Panc1 (cell line): ENCODE measurements at regions not wholly inside any gene's neighbourhood (a gene's known extent, or its start where the extent isn't known, plus 50 kb on each side); places are given as distances from the start of the nearest gene placed in this dataset.

Experiments used
- ATAC-seq: fragments of 200-7000 bp; cut with Tn5 transposase; 2 replicates; pipeline ENCODE4 v1.9.1; 2020; ENCODE audit warnings: mild to moderate bottlenecking, moderate library complexity
- BruUV-seq: library from RNA; stranded (reverse); fragments of 400-500 nt; replicated peaks from 2 replicates; lab custom pipeline; 2021; lab: Mats Ljungman, UMichigan
- CTCF ChIA-PET: fragments of 300-600 bp; sonication (Branson Sonifier 250); formaldehyde crosslinking; loops from one replicate; lab custom pipeline; 2022; ENCODE audit warnings: antibody characterized with exemption; lab: Charles Lee
- POLR2A ChIA-PET: fragments of 300-600 bp; sonication (Branson Sonifier 250); formaldehyde crosslinking; loops from one replicate; lab custom pipeline; 2022; ENCODE audit warnings: antibody characterized with exemption; lab: Charles Lee
- DNase-seq: peaks from one replicate; pipeline ENCODE4 v3.0.0-alpha.2; 2010; ENCODE audit warnings: low read depth, low spot score
- H3K27ac ChIP-seq: 2 replicates; pipeline ENCODE4 v1.5.1; 2011; ENCODE audit warnings: mild to moderate bottlenecking, low read length, inconsistent platforms
- H3K27me3 ChIP-seq: fragments of 200-500 bp; sonication (Bioruptor generic); 2 replicates; pipeline ENCODE4 v1.6.0; 2014; ENCODE audit warnings: low read length, inconsistent platforms; ENCODE audit not compliant: control insufficient read depth, insufficient read depth
- H3K36me3 ChIP-seq: fragments of 200-500 bp; sonication (Bioruptor generic); 2 replicates; pipeline ENCODE4 v1.5.1; 2014; ENCODE audit warnings: inconsistent platforms, mild to moderate bottlenecking, low read length, moderate library complexity; ENCODE audit not compliant: control insufficient read depth, insufficient read depth
- H3K4me1 ChIP-seq: 2 replicates; pipeline ENCODE4 v1.5.1; 2011; ENCODE audit warnings: inconsistent platforms, mild to moderate bottlenecking, low read length, moderate library complexity; ENCODE audit not compliant: control insufficient read depth, insufficient read depth
- H3K4me3 ChIP-seq, 2 experiments: 2 replicates each; pipeline ENCODE4 v1.5.1; 2011 to 2012; ENCODE audit warnings: low read depth in 2 of 2, low read length in 2 of 2, mild to moderate bottlenecking in 2 of 2, inconsistent platforms in 1 of 2, moderate library complexity in 1 of 2
- H3K9me3 ChIP-seq: fragments of 200-500 bp; sonication (Bioruptor generic); 2 replicates; pipeline ENCODE4 v1.5.1; 2014; ENCODE audit warnings: low read depth, mild to moderate bottlenecking, inconsistent platforms, low read length, moderate library complexity; ENCODE audit not compliant: control insufficient read depth, insufficient read depth
- POLR2AphosphoS5 ChIP-seq: IDR thresholded peaks from 2 replicates; pipeline ENCODE4 v1.6.1; 2012; ENCODE audit warnings: mild to moderate bottlenecking, low read depth, low read length, moderate library complexity
- SIN3A ChIP-seq: IDR thresholded peaks from 2 replicates; pipeline ENCODE4 v1.6.1; 2012; ENCODE audit warnings: low read depth, mild to moderate bottlenecking, low read length, moderate library complexity, borderline replicate concordance; ENCODE audit not compliant: insufficient read depth
- TCF7L2 ChIP-seq: IDR thresholded peaks from 2 replicates; pipeline ENCODE4 v1.6.1; 2011; ENCODE audit warnings: mild to moderate bottlenecking, low read depth, low read length, inconsistent platforms
- in situ Hi-C: cut with HindIII; loops from 2 replicates; pipeline ENCODE4 v1.10.0; 2016; ENCODE audit warnings: low sequenced_read_pairs, low pct_unique_long_range_greater_than_20kb
- intact Hi-C: fragments of 100-400 bp; cut with micrococcal nuclease; formaldehyde crosslinking; loops from one replicate; pipeline ENCODE4 v1.10.0; 2022; ENCODE audit not compliant: unreplicated experiment
- TF ChIP-seq, protein P1 (sequence below), 2 experiments: IDR thresholded peaks; 2 replicates each; pipeline ENCODE4 v1.6.1; 2011 to 2012; ENCODE audit warnings: low read depth in 2 of 2, control low read depth in 1 of 2, low read length in 1 of 2, mild to moderate bottlenecking in 1 of 2, moderate library complexity in 1 of 2; ENCODE audit not compliant: insufficient read depth in 1 of 2
- TF ChIP-seq, protein P2 (sequence below): fragments of 450-650 bp; IDR thresholded peaks from 2 replicates; pipeline ENCODE4 v1.5.1; 2017; ENCODE audit warnings: mild to moderate bottlenecking

DNA sequence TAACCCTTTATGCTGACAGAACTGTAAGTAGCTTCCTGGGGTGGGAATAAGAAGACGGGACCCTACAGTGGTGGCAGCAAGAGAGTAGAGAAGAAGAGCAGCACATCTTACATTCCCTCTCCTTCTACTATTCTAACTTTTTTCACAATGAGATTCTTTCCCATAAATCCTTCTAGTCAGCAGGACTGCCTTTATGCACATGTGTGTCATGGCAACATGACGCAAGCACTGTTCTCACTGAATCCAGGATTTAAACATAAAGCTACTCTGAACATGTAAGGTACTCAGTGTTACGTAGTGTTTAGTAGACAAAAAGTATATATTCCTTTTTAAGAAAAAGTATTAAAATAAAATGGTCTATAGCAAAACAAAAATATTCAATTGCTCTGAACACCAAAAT lies 309.7 kb upstream of the LYPLAL1 start:
- no peaks in the 10 kb centered on the region for H3K4me1 ChIP-seq
- in situ Hi-C loops: no loop called here
- no peaks in the 10 kb centered on the region for H3K27me3 ChIP-seq
- BruUV-seq: no TSS peak
- H3K4me3 ChIP-seq: no peak overlapping the region
- CTCF ChIA-PET: no interaction called here
- no peak overlapping the region for H3K27ac ChIP-seq
- H3K9me3 ChIP-seq: no peaks in the 10 kb centered on the region
- intact Hi-C loops: no loop called here
- DNase-seq: no peak
- no peak for ATAC-seq
- H3K36me3 ChIP-seq: no peaks in the 10 kb centered on the region
- POLR2A ChIA-PET: no interaction called here
- TF ChIP-seq POLR2AphosphoS5: no peak
- TF ChIP-seq TCF7L2: no peak
- TF ChIP-seq, protein P1, sequence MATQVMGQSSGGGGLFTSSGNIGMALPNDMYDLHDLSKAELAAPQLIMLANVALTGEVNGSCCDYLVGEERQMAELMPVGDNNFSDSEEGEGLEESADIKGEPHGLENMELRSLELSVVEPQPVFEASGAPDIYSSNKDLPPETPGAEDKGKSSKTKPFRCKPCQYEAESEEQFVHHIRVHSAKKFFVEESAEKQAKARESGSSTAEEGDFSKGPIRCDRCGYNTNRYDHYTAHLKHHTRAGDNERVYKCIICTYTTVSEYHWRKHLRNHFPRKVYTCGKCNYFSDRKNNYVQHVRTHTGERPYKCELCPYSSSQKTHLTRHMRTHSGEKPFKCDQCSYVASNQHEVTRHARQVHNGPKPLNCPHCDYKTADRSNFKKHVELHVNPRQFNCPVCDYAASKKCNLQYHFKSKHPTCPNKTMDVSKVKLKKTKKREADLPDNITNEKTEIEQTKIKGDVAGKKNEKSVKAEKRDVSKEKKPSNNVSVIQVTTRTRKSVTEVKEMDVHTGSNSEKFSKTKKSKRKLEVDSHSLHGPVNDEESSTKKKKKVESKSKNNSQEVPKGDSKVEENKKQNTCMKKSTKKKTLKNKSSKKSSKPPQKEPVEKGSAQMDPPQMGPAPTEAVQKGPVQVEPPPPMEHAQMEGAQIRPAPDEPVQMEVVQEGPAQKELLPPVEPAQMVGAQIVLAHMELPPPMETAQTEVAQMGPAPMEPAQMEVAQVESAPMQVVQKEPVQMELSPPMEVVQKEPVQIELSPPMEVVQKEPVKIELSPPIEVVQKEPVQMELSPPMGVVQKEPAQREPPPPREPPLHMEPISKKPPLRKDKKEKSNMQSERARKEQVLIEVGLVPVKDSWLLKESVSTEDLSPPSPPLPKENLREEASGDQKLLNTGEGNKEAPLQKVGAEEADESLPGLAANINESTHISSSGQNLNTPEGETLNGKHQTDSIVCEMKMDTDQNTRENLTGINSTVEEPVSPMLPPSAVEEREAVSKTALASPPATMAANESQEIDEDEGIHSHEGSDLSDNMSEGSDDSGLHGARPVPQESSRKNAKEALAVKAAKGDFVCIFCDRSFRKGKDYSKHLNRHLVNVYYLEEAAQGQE (IDR thresholded peaks at IDR 0.05; ENCODE audit: insufficient read depth in 1 of 2, low read depth in 2 of 2, low read length in 1 of 2): no peak
- TF ChIP-seq, protein P2, sequence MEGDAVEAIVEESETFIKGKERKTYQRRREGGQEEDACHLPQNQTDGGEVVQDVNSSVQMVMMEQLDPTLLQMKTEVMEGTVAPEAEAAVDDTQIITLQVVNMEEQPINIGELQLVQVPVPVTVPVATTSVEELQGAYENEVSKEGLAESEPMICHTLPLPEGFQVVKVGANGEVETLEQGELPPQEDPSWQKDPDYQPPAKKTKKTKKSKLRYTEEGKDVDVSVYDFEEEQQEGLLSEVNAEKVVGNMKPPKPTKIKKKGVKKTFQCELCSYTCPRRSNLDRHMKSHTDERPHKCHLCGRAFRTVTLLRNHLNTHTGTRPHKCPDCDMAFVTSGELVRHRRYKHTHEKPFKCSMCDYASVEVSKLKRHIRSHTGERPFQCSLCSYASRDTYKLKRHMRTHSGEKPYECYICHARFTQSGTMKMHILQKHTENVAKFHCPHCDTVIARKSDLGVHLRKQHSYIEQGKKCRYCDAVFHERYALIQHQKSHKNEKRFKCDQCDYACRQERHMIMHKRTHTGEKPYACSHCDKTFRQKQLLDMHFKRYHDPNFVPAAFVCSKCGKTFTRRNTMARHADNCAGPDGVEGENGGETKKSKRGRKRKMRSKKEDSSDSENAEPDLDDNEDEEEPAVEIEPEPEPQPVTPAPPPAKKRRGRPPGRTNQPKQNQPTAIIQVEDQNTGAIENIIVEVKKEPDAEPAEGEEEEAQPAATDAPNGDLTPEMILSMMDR: no peak
- TF ChIP-seq SIN3A: no peak

DNA sequence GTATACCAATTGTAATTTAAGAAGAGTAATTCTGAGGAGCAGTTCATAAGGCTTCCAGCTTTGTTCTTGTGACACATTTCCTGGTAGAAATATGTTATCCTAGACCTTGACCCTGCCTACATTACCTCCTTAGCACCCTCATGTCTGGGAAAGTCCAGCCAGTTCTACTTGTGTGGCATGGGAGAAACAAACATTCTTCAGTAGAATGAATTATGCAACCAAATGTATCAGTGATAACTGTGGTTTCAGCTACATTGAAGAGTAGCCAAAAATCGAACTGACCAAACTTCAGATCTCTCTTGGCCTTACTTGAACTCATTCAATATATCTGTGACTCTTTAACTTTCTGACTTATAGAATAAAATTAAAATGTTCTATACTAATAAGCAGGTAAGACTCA lies 308.1 kb upstream of the LYPLAL1 start:
- intact Hi-C loops (no loop called here), in situ Hi-C loops (no loop called here)
- no peak overlapping the region for H3K27ac ChIP-seq
- ChIA-PET CTCF (no interaction called here), POLR2A (no interaction called here)
- H3K36me3 ChIP-seq: no peaks in the 10 kb centered on the region
- DNase-seq: no peak
- no peaks in the 10 kb centered on the region for H3K9me3 ChIP-seq
- H3K4me3 ChIP-seq: no peak overlapping the region
- ATAC-seq: no peak
- BruUV-seq: no TSS peak
- H3K4me1 ChIP-seq: no peaks in the 10 kb centered on the region
- H3K27me3 ChIP-seq: no peaks in the 10 kb centered on the region
- TF ChIP-seq SIN3A: no peak
- TF ChIP-seq, protein P2: no peak
- no peak for TF ChIP-seq TCF7L2
- TF ChIP-seq, protein P1 (IDR thresholded peaks at IDR 0.05; ENCODE audit: insufficient read depth in 1 of 2, low read depth in 2 of 2, low read length in 1 of 2): no peak
- no peak for TF ChIP-seq POLR2AphosphoS5
